ENCODE measurements at regions not wholly inside any gene's neighbourhood (a gene's known extent, or its start where the extent isn't known, plus 50 kb on each side); places are given as distances from the start of the nearest gene placed in this dataset.

DNA sequence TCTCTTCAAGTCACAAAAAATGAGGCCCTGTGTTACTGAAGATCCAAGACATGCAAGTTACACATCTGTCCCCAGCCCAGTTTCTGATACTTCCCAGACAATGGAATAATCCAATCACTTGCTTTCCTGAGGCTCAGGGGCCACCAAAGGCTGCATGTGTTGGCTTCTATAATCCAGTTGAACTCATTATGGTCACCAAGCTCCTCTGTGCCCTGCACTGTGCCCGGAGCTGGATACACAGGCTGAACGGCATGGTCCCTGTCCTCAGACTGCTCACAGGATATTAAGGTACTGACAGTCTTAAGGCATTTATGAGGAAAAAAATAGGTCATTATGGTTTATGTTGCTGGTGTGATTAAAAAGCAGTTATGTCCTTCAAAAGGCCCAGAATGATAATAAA, 117.0 kb upstream of the SYT6 start:
- no peak for DNase-seq (ENCODE audit: low spot score)
- TF ChIP-seq, protein P1, sequence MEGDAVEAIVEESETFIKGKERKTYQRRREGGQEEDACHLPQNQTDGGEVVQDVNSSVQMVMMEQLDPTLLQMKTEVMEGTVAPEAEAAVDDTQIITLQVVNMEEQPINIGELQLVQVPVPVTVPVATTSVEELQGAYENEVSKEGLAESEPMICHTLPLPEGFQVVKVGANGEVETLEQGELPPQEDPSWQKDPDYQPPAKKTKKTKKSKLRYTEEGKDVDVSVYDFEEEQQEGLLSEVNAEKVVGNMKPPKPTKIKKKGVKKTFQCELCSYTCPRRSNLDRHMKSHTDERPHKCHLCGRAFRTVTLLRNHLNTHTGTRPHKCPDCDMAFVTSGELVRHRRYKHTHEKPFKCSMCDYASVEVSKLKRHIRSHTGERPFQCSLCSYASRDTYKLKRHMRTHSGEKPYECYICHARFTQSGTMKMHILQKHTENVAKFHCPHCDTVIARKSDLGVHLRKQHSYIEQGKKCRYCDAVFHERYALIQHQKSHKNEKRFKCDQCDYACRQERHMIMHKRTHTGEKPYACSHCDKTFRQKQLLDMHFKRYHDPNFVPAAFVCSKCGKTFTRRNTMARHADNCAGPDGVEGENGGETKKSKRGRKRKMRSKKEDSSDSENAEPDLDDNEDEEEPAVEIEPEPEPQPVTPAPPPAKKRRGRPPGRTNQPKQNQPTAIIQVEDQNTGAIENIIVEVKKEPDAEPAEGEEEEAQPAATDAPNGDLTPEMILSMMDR (IDR thresholded peaks at IDR 0.05; ENCODE audit: borderline replicate concordance, control extremely low read depth, extremely low read depth, insufficient read depth, missing control alignments) = no peak
- in situ Hi-C loops (cut with MboI; ENCODE audit: low sequenced_read_pairs, unreplicated experiment) = loop anchor here (10.0 kb wide), 1 partner anchor 286 kb away; no protein-coding TSS in a partner anchor

DNA sequence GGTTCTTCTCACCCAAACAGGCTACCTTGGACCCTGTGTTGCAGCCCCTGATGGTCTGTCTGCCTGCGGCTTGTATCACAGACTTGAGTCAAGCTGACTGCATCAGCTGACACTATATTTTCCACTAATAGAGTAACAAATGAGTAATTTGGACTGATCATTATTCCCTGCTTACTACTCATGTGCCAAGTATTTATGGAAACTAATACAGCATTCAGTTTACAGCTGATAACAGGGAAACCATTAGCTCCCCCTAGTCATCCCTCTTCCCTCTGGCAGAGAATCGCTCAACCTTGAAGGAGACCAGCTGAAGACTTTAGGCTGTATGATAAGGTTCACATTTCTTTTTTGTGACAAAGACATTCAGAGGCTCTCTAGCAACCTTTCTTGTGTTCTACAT, 116.6 kb upstream of the SYT6 start:
- in situ Hi-C loops (cut with MboI; ENCODE audit: low sequenced_read_pairs, unreplicated experiment) = loop anchor here (10.0 kb wide), 1 partner anchor 285 kb away; no protein-coding TSS in a partner anchor
- TF ChIP-seq, protein P1 (IDR thresholded peaks at IDR 0.05; ENCODE audit: borderline replicate concordance, control extremely low read depth, extremely low read depth, insufficient read depth, missing control alignments) = no peak
- DNase-seq (ENCODE audit: low spot score) = no peak

DNA sequence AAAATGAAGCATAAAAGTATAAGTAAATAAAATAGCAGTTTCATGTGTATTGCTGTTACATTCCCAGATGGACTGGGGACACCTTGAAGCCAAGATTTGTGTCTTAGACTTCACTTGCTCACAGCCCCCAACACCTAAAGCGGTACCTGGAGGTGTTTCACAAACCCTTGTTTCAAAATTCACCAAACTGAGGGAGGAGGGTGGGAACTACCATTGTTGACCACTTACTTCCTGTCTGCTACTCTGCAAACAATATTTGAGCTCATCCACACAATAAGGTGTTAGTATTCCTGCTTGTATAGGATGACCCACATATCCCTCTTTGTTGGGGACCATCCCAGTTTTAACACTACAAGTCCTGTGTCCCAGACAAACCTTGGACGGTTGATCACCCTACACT, 115.9 kb upstream of the SYT6 start:
- TF ChIP-seq, protein P1 (IDR thresholded peaks at IDR 0.05; ENCODE audit: borderline replicate concordance, control extremely low read depth, extremely low read depth, insufficient read depth, missing control alignments) = no peak
- in situ Hi-C loops (cut with MboI; ENCODE audit: low sequenced_read_pairs, unreplicated experiment) = no loop called here
- DNase-seq (ENCODE audit: low spot score) = no peak

DNA sequence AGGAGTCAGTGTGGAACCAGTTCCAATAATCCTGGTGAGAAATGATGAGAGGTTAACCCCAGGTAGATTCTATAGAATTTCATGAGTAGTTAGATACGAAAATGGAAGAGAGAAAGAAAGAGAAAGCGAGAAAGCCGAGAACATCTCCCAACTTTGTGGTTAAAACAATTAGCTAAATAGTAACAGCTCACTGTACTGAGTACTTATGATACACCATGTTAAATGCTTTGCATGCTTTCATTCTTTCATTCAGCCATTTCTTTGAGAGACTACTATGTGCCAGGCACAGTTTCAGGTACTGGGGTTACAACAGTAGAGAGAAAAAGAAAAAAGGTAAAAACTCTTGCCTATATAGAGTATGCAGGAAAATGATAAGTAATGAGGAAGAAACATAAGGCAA, 109.7 kb upstream of the SYT6 start:
- TF ChIP-seq, protein P1 (IDR thresholded peaks at IDR 0.05; ENCODE audit: borderline replicate concordance, control extremely low read depth, extremely low read depth, insufficient read depth, missing control alignments) = no peak
- DNase-seq (ENCODE audit: low spot score) = no peak
- in situ Hi-C loops (cut with MboI; ENCODE audit: low sequenced_read_pairs, unreplicated experiment) = no loop called here

DNA sequence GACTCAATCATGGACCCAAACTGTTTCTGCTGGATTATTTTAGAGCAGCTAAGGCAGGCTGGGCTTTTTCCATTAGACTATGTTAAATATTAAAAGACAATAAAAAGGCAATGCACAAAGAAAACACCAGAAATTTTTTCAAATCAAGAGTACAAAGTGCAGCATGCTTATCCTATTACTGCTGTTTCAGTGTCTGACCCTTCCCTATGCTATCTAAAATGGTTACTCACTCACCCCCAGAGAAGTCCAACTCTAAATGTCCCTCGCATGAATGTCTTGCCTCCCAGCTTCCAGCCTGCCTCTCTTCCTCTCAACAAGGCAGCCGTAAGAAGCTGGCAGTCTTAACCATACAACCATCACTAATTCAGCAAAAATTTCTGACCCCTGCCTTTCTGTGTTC, 108.7 kb upstream of the SYT6 start:
- TF ChIP-seq, protein P1 (IDR thresholded peaks at IDR 0.05; ENCODE audit: borderline replicate concordance, control extremely low read depth, extremely low read depth, insufficient read depth, missing control alignments) = no peak
- no peak for DNase-seq (ENCODE audit: low spot score)
- in situ Hi-C loops (cut with MboI; ENCODE audit: low sequenced_read_pairs, unreplicated experiment) = no loop called here

DNA sequence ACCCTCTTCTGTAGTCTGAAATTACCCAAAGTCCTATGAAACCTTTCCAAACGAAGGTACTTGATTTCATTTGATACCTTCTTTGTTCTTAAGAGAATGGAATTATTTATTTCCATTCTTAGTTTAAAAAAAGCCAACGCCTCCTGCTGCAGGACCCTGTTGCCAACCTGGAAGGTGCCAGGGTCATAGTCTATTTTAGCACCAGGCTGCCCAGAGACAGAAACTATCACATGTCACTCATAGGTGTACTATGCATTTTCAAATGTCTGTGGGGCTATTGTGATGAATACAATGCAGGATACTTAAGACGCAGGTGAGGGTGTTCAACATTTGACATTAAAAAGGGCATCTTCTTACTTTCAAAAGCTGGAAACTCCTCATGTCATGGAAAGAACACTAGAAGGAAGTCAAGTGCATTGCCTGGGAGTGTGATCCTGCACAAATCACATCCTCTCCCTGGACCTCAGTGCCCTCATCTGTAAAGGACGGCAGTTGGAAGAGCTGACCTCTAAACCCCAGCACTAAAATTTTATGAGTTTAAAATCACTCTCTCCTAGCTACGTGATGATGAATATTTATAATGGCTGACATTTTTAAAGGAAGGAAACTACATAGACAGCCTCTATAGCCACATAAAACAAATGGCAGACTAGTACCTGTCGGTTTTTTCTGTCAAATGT, 107.3 kb upstream of the SYT6 start:
- TF ChIP-seq, protein P1 (IDR thresholded peaks at IDR 0.05; ENCODE audit: borderline replicate concordance, control extremely low read depth, extremely low read depth, insufficient read depth, missing control alignments) = no peak
- in situ Hi-C loops (cut with MboI; ENCODE audit: low sequenced_read_pairs, unreplicated experiment) = no loop called here
- no peak for DNase-seq (ENCODE audit: low spot score)
